Fibroblast of lung (primary cell): ENCODE measurements at regions not wholly inside any gene's neighbourhood (a gene's known extent, or its start where the extent isn't known, plus 50 kb on each side); places are given as distances from the start of the nearest gene placed in this dataset.
"Not testable (repeated sequence)": the region's sequence is repeated elsewhere in the genome, so short reads cannot be mapped to it uniquely, and the experiment has no call there.

Source experiments
- DNase-seq, 2 donors: peaks; one replicate each; pipeline versions ENCODE4 v3.0.0 to v3.0.0-alpha.2; 2010; ENCODE audit warnings: low read depth in 2 of 2
- H2AFZ ChIP-seq: 2 replicates; pipeline ENCODE4 v1.5.1; 2012; ENCODE audit warnings: low read length, control low read depth, inconsistent platforms
- H3K27ac ChIP-seq: 2 replicates; pipeline ENCODE4 v1.5.1; 2011; ENCODE audit warnings: low read length, control low read depth; ENCODE audit not compliant: insufficient read depth
- H3K27me3 ChIP-seq: 2 replicates; pipeline ENCODE4 v1.5.1; 2011; ENCODE audit warnings: mild to moderate bottlenecking, low read length; ENCODE audit not compliant: control insufficient read depth, insufficient read depth
- H3K36me3 ChIP-seq: 2 replicates; pipeline ENCODE4 v1.5.1; 2011; ENCODE audit warnings: low read length; ENCODE audit not compliant: control insufficient read depth, insufficient read depth
- H3K4me1 ChIP-seq: 2 replicates; pipeline ENCODE4 v1.5.1; 2011; ENCODE audit warnings: low read length; ENCODE audit not compliant: control insufficient read depth, insufficient read depth; ENCODE audit errors: extremely low read depth
- H3K4me2 ChIP-seq: 2 replicates; pipeline ENCODE4 v1.5.1; 2011; ENCODE audit warnings: low read length, control low read depth; ENCODE audit not compliant: insufficient read depth; ENCODE audit errors: extremely low read depth
- H3K4me3 ChIP-seq, 4 experiments: fragments of 200-600 bp in 1 of 4; sonication (generic) in 1 of 4; replicated peaks in 1 of 4; 2 replicates each; pipeline ENCODE4 v1.5.1; 2011 to 2016; ENCODE audit warnings: low read length in 4 of 4, low read depth in 3 of 4, mild to moderate bottlenecking in 3 of 4, control low read depth in 2 of 4, inconsistent platforms in 1 of 4, mixed read lengths in 1 of 4; ENCODE audit not compliant: insufficient read depth in 1 of 4; ENCODE audit errors: control extremely low read depth in 1 of 4
- H3K79me2 ChIP-seq: 2 replicates; pipeline ENCODE4 v1.5.1; 2012; ENCODE audit warnings: mild to moderate bottlenecking, low read length, inconsistent platforms; ENCODE audit not compliant: control insufficient read depth, insufficient read depth
- H3K9ac ChIP-seq: 2 replicates; pipeline ENCODE4 v1.5.1; 2011; ENCODE audit warnings: mild to moderate bottlenecking, low read length, control low read depth; ENCODE audit not compliant: insufficient read depth
- H3K9me3 ChIP-seq: 2 replicates; pipeline ENCODE4 v1.5.1; 2012; ENCODE audit warnings: low read depth, low read length; ENCODE audit not compliant: control insufficient read depth, insufficient read depth
- H4K20me1 ChIP-seq: 2 replicates; pipeline ENCODE4 v1.5.1; 2011; ENCODE audit warnings: low read length; ENCODE audit not compliant: control insufficient read depth, insufficient read depth; ENCODE audit errors: extremely low read depth
- EZH2 ChIP-seq: IDR thresholded peaks from 2 replicates; pipeline ENCODE4 v1.5.1; 2012; ENCODE audit warnings: low read length, control low read depth, mild to moderate bottlenecking; ENCODE audit errors: missing control alignments
- TF ChIP-seq, protein P1 (sequence below), 2 donors: IDR thresholded peaks in 1 of 2; conservative IDR thresholded peaks in 1 of 2; 1 replicate in 1 of 2; 2 replicates in 1 of 2; pipeline ENCODE4 v1.5.1; 2011 to 2012; ENCODE audit warnings: low read length in 2 of 2, control low read depth in 1 of 2, inconsistent platforms in 1 of 2, low read depth in 1 of 2, mild to moderate bottlenecking in 1 of 2

DNA sequence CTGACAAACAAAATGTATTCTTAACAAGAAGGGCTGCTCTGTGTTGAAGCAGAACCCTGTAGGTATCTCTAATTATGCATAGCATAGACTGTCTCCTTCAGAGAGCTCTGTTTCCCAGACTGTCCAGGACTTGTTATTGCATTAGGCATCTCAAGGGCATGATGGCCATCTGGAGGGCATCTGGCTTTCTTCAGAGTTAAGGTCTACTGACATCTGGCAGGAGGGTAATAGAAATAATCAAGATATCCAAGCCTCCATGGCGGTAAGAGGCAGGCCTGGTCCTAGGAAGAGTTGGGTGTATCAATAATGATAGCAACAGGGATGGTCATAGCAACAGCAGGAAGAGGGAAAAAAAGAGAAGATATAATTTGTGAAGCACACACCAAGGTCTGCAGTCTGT is 161.2 kb downstream of the TTC8 start:
- H3K4me1 ChIP-seq, result peaks cover 5% of the 10 kb centered on the region
- no peak for TF ChIP-seq EZH2
- H3K4me3 ChIP-seq, result no peak overlapping the region
- no peak overlapping the region for H3K9ac ChIP-seq
- no peaks in the 10 kb centered on the region for H3K27me3 ChIP-seq
- H3K79me2 ChIP-seq, result no peaks in the 10 kb centered on the region
- no peaks in the 10 kb centered on the region for H4K20me1 ChIP-seq
- no peaks in the 10 kb centered on the region for H3K36me3 ChIP-seq
- H3K4me2 ChIP-seq, result no peak overlapping the region
- H2AFZ ChIP-seq, result no peak overlapping the region
- no peaks in the 10 kb centered on the region for H3K9me3 ChIP-seq
- DNase-seq, result peak in 1 of 2 donors; percentile 20
- no peak overlapping the region for H3K27ac ChIP-seq

DNA sequence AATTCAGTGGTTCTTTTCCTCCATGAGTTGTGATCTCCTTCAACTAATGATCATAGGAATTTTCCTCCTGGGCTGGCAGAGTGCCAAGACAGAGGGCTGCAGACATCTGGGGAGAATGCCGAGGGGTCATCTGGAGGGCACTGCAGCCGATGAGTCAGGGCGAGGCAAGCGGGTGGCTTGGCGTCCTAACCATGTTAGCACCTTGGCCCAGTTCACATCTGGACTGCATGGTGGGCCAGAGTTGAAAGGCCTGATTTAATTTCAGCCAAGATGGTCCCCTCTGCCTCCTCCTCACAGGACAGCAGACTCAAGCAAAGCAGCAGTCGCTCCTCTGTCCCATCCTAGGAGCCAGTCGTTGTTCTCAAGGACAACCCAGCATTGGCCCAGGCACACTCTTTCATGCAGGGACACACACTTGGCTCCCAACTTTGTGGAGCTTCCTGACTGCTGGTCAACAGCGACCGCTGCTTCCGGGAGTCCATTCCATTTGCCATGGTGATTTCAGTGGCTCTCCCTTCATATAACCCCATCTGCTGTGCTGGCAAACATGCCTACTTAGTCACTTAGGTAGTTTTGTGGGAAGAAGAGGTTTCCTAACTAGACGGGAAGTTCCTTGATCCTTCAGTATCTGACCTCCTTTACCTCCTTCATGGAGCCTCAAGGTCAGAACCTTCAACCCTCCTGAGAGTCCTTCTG is 161.8 kb downstream of the TTC8 start:
- Histone ChIP-seq H4K20me1 (no peaks in the 10 kb centered on the region), H3K4me3 (no peak overlapping the region), H3K36me3 (no peaks in the 10 kb centered on the region), H2AFZ (no peak overlapping the region), H3K9me3 (no peaks in the 10 kb centered on the region), H3K9ac (no peak overlapping the region), H3K27me3 (no peaks in the 10 kb centered on the region), H3K27ac (no peak overlapping the region), H3K4me2 (peak overlapping the region; percentile 13), H3K4me1 (peaks cover 5% of the 10 kb centered on the region), H3K79me2 (no peaks in the 10 kb centered on the region)
- DNase-seq, result peak; percentile 78 to 89
- TF ChIP-seq EZH2, result no peak
- TF ChIP-seq, protein P1, sequence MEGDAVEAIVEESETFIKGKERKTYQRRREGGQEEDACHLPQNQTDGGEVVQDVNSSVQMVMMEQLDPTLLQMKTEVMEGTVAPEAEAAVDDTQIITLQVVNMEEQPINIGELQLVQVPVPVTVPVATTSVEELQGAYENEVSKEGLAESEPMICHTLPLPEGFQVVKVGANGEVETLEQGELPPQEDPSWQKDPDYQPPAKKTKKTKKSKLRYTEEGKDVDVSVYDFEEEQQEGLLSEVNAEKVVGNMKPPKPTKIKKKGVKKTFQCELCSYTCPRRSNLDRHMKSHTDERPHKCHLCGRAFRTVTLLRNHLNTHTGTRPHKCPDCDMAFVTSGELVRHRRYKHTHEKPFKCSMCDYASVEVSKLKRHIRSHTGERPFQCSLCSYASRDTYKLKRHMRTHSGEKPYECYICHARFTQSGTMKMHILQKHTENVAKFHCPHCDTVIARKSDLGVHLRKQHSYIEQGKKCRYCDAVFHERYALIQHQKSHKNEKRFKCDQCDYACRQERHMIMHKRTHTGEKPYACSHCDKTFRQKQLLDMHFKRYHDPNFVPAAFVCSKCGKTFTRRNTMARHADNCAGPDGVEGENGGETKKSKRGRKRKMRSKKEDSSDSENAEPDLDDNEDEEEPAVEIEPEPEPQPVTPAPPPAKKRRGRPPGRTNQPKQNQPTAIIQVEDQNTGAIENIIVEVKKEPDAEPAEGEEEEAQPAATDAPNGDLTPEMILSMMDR (conservative IDR thresholded peaks at IDR 0.05 in 1 of 2, IDR thresholded peaks at IDR 0.05 in 1 of 2; ENCODE audit: low read depth in 1 of 2, low read length in 2 of 2), result no peak

DNA sequence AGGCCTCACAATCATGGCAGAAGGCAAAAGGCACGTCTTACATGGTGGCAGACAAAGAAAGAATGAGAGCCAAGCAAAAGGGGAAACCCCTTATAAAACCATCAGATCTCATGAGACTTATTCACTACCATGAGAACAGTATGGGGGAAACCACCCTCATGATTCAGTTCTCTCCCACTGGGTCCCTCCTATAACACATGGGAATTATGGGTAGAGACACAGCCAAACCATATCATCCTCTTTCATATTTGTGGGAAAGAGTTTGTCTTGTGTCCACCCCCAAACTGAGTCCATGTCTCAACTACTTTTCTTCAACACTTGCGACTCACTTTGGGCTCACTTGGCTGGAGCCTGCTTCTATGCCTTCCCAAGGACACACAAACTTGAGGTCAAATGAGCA is 162.5 kb downstream of the TTC8 start:
- not testable (repeated sequence) for H3K4me3 ChIP-seq, H3K4me2 ChIP-seq, H3K9me3 ChIP-seq, H3K27ac ChIP-seq, H3K4me1 ChIP-seq, H2AFZ ChIP-seq, H3K36me3 ChIP-seq, H3K79me2 ChIP-seq, H3K27me3 ChIP-seq, H4K20me1 ChIP-seq, H3K9ac ChIP-seq
- peak in 1 of 2 donors; percentile 36 for DNase-seq

GRCh38 chr14:88987516-88987915 is 163.1 kb downstream of the TTC8 start:
- H3K9ac ChIP-seq, result no peak overlapping the region
- no peaks in the 10 kb centered on the region for H3K9me3 ChIP-seq
- H3K36me3 ChIP-seq, result no peaks in the 10 kb centered on the region
- DNase-seq, result peak in 1 of 2 donors; percentile 73
- H3K79me2 ChIP-seq, result no peaks in the 10 kb centered on the region
- H3K27me3 ChIP-seq, result no peaks in the 10 kb centered on the region
- TF ChIP-seq, protein P1 (conservative IDR thresholded peaks at IDR 0.05 in 1 of 2, IDR thresholded peaks at IDR 0.05 in 1 of 2; ENCODE audit: low read depth in 1 of 2, low read length in 2 of 2), result no peak
- TF ChIP-seq EZH2, result no peak
- H3K4me2 ChIP-seq, result no peak overlapping the region
- H3K4me1 ChIP-seq, result peaks cover 5% of the 10 kb centered on the region
- H2AFZ ChIP-seq, result no peak overlapping the region
- H3K27ac ChIP-seq, result no peak overlapping the region
- no peaks in the 10 kb centered on the region for H4K20me1 ChIP-seq
- no peak overlapping the region for H3K4me3 ChIP-seq
